SK-N-SH treated with all-trans-retinoic acid at 6 μM for 48 hours (cell line): ENCODE measurements at regions not wholly inside any gene's neighbourhood (a gene's known extent, or its start where the extent isn't known, plus 50 kb on each side); places are given as distances from the start of the nearest gene placed in this dataset.

Experiments used
- CREB5 ChIP-seq: fragments of 250-450 bp; sonication (Bioruptor Pico); IDR thresholded peaks from 2 replicates; pipeline ENCODE4 v1.5.1; 2020; ENCODE audit warnings: low read depth, mild to moderate bottlenecking, moderate library complexity
- CSDC2 ChIP-seq: fragments of 250-450 bp; sonication (Bioruptor Pico); IDR thresholded peaks from 2 replicates; pipeline ENCODE4 v1.5.0; 2020; ENCODE audit warnings: mild to moderate bottlenecking, moderate library complexity
- ESRRG ChIP-seq: fragments of 250-450 bp; sonication (Bioruptor Pico); IDR thresholded peaks from 2 replicates; pipeline ENCODE4 v1.6.1; 2021; ENCODE audit warnings: mild to moderate bottlenecking
- GLIS3 ChIP-seq: fragments of 250-450 bp; sonication (Bioruptor Pico); IDR thresholded peaks from 2 replicates; pipeline ENCODE4 v1.5.0; 2020; ENCODE audit warnings: mild to moderate bottlenecking, moderate library complexity
- OSR1 ChIP-seq: fragments of 250-450 bp; sonication (Bioruptor Pico); IDR thresholded peaks from 2 replicates; pipeline ENCODE4 v1.8.0; 2022; ENCODE audit warnings: moderate library complexity, mild to moderate bottlenecking, inconsistent platforms
- PATZ1 ChIP-seq: fragments of 250-450 bp; sonication (Bioruptor Pico); IDR thresholded peaks from 2 replicates; pipeline ENCODE4 v1.8.0; 2020; ENCODE audit warnings: mild to moderate bottlenecking, moderate library complexity, borderline replicate concordance
- RARB ChIP-seq: fragments of 250-450 bp; sonication (Bioruptor Pico); IDR thresholded peaks from 2 replicates; pipeline ENCODE4 v1.8.0; 2021; ENCODE audit warnings: mild to moderate bottlenecking, moderate library complexity
- SNAI2 ChIP-seq: fragments of 250-450 bp; sonication (Bioruptor Pico); IDR thresholded peaks from 2 replicates; pipeline ENCODE4 v1.5.0; 2020; ENCODE audit warnings: mild to moderate bottlenecking, moderate library complexity
- TOX ChIP-seq: fragments of 250-450 bp; sonication (Bioruptor Pico); IDR thresholded peaks from 2 replicates; pipeline ENCODE4 v1.8.0; 2021; ENCODE audit warnings: mild to moderate bottlenecking, moderate library complexity, borderline replicate concordance
- ZC3H10 ChIP-seq: fragments of 250-450 bp; sonication (Bioruptor Pico); IDR thresholded peaks from 2 replicates; pipeline ENCODE4 v1.5.1; 2021; ENCODE audit warnings: mild to moderate bottlenecking, moderate library complexity
- ZNF565 ChIP-seq: fragments of 450-650 bp; formaldehyde crosslinking; conservative IDR thresholded peaks from 2 replicates; pipeline ENCODE4 v1.5.0; 2020; ENCODE audit warnings: low read depth, mild to moderate bottlenecking, moderate library complexity
- ZNF70 ChIP-seq: fragments of 450-650 bp; formaldehyde crosslinking; IDR thresholded peaks from 2 replicates; pipeline ENCODE4 v1.5.0; 2020; ENCODE audit warnings: mild to moderate bottlenecking, moderate library complexity
- ZNF8 ChIP-seq: fragments of 450-650 bp; formaldehyde crosslinking; IDR thresholded peaks from 2 replicates; pipeline ENCODE4 v1.5.0; 2020; ENCODE audit warnings: mild to moderate bottlenecking, moderate library complexity

DNA sequence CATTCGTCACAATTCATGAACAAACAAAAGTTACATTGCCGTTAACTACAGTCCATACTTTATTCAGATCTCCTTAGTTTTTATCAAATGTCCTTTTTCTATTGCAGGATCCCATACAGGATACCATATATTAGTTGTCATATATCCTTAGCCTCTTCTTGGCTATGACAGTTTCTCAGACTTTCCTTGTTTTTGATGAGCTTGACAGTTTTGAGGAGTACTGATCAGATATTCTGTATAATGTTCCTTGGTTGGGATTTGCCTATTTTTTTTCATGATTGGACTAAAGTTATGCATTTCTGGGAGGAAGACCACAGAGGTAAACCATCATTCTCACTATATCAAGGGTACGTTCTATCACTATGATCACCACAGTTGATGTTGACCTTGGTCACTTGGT lies 1627.4 kb upstream of the C9orf72 start:
- TF ChIP-seq ZC3H10 (CRISPR knock-in tag) (no peak), ZNF565 (CRISPR knock-in tag) (no peak), ESRRG (CRISPR knock-in tag) (no peak), PATZ1 (CRISPR knock-in tag) (no peak), TOX (no peak), RARB (CRISPR knock-in tag) (no peak), GLIS3 (CRISPR knock-in tag) (no peak), SNAI2 (no peak), CREB5 (no peak), ZNF70 (CRISPR knock-in tag) (no peak), CSDC2 (CRISPR knock-in tag) (no peak), ZNF8 (CRISPR knock-in tag) (no peak), OSR1 (CRISPR knock-in tag) (no peak)
